HL-60 (cell line): ENCODE measurements at regions not wholly inside any gene's neighbourhood (a gene's known extent, or its start where the extent isn't known, plus 50 kb on each side); places are given as distances from the start of the nearest gene placed in this dataset.

Source experiments
- DNase-seq, 2 experiments: peaks; one replicate each; pipeline ENCODE4 v3.0.0-alpha.2; 2010 to 2020; ENCODE audit warnings: low read depth in 1 of 2, low spot score in 1 of 2
- H3K27ac ChIP-seq: fragments of 250-450 bp; sonication (Bioruptor Pico); replicated peaks from 2 replicates; pipeline ENCODE4 v1.5.1; 2020; ENCODE audit warnings: mild to moderate bottlenecking, moderate library complexity
- H3K27me3 ChIP-seq: fragments of 250-450 bp; sonication (Bioruptor Pico); 2 replicates; pipeline ENCODE4 v1.5.1; 2021; ENCODE audit warnings: mild to moderate bottlenecking, moderate library complexity; ENCODE audit not compliant: insufficient read depth, poor library complexity, severe bottlenecking
- H3K4me3 ChIP-seq: replicated peaks from 2 replicates; pipeline ENCODE4 v1.5.1; 2011; ENCODE audit warnings: mild to moderate bottlenecking, control low read depth, low read length; ENCODE audit not compliant: insufficient read depth
- CTCF ChIP-seq: IDR thresholded peaks from one replicate; pipeline ENCODE4 v1.5.1; 2011; ENCODE audit warnings: low read length, control low read depth, inconsistent platforms; ENCODE audit not compliant: insufficient read depth
- GABPA ChIP-seq: IDR thresholded peaks from 2 replicates; pipeline ENCODE4 v1.6.1; 2012; ENCODE audit warnings: low read depth
- POLR2AphosphoS5 ChIP-seq: IDR thresholded peaks from 2 replicates; pipeline ENCODE4 v1.6.1; 2012; ENCODE audit warnings: low read depth
- REST ChIP-seq: IDR thresholded peaks from 2 replicates; pipeline ENCODE4 v1.6.1; 2012; ENCODE audit warnings: low read depth; ENCODE audit not compliant: insufficient replicate concordance
- SPI1 ChIP-seq: IDR thresholded peaks from 2 replicates; pipeline ENCODE4 v1.6.1; 2012; ENCODE audit warnings: low read depth, mild to moderate bottlenecking, borderline replicate concordance

- TF ChIP-seq GABPA, result no peak
- H3K27ac ChIP-seq, result no peak overlapping the region
- no peaks in the 10 kb centered on the region for H3K27me3 ChIP-seq
- DNase-seq, result no peak
- H3K4me3 ChIP-seq, result no peak overlapping the region
Measured at GRCh38 chr4:149884046-149884445, 68.4 kb upstream of the IQCM start.

- H3K27me3 ChIP-seq, result no peaks in the 10 kb centered on the region
- no peak overlapping the region for H3K4me3 ChIP-seq
- H3K27ac ChIP-seq, result no peak overlapping the region
- DNase-seq, result no peak
- no peak for TF ChIP-seq SPI1
- TF ChIP-seq GABPA, result no peak
- no peak for TF ChIP-seq POLR2AphosphoS5
- no peak for TF ChIP-seq CTCF
- no peak for TF ChIP-seq REST
Measured at GRCh38 chr4:149884529-149885181, 69.0 kb upstream of the IQCM start.

- DNase-seq, result no peak
- Histone ChIP-seq H3K27me3 (no peaks in the 10 kb centered on the region), H3K4me3 (no peak overlapping the region), H3K27ac (no peak overlapping the region)
- no peak for TF ChIP-seq POLR2AphosphoS5
- TF ChIP-seq GABPA, result no peak
Measured at GRCh38 chr4:149885896-149886295, 70.3 kb upstream of the IQCM start.

- H3K4me3 ChIP-seq, result no peak overlapping the region
- DNase-seq, result no peak
- TF ChIP-seq REST, result no peak
- TF ChIP-seq CTCF, result no peak
- TF ChIP-seq SPI1, result no peak
- TF ChIP-seq POLR2AphosphoS5, result no peak
- TF ChIP-seq GABPA, result no peak
- H3K27ac ChIP-seq, result no peak overlapping the region
- H3K27me3 ChIP-seq, result no peaks in the 10 kb centered on the region
Measured at GRCh38 chr4:149886786-149887490, 71.3 kb upstream of the IQCM start.

- Histone ChIP-seq H3K27me3 (no peaks in the 10 kb centered on the region), H3K27ac (no peak overlapping the region), H3K4me3 (no peak overlapping the region)
- TF ChIP-seq GABPA (no peak), REST (no peak), SPI1 (no peak), POLR2AphosphoS5 (no peak), CTCF (no peak)
- no peak for DNase-seq
Measured at GRCh38 chr4:149889991-149890390, 74.3 kb upstream of the IQCM start.
